WTC11 (cell line): ENCODE measurements at regions not wholly inside any gene's neighbourhood (a gene's known extent, or its start where the extent isn't known, plus 50 kb on each side); places are given as distances from the start of the nearest gene placed in this dataset.

Experiments used
- CREM ChIP-seq: sonication (generic); formaldehyde crosslinking; IDR thresholded peaks from 2 replicates; pipeline ENCODE4 v1.8.1; 2022; ENCODE audit warnings: mild to moderate bottlenecking, missing genetic modification reagents, moderate library complexity
- CTCF ChIP-seq: fragments of 200-600 bp; IDR thresholded peaks from 2 replicates; pipeline ENCODE4 v1.8.0; 2022; ENCODE audit warnings: antibody characterized with exemption
- E2F1 ChIP-seq: sonication (generic); formaldehyde crosslinking; IDR thresholded peaks from 2 replicates; pipeline ENCODE4 v1.8.0; 2022; ENCODE audit warnings: mild to moderate bottlenecking, missing genetic modification reagents
- FOXK1 ChIP-seq: sonication (generic); formaldehyde crosslinking; IDR thresholded peaks from 2 replicates; pipeline ENCODE4 v1.8.0; 2022; ENCODE audit warnings: mild to moderate bottlenecking, moderate library complexity, missing genetic modification reagents
- GABPB1 ChIP-seq: sonication (generic); formaldehyde crosslinking; IDR thresholded peaks from 2 replicates; pipeline ENCODE4 v1.8.1; 2023; ENCODE audit warnings: mild to moderate bottlenecking, missing genetic modification reagents
- NFYB ChIP-seq: sonication (generic); formaldehyde crosslinking; conservative IDR thresholded peaks from 2 replicates; pipeline ENCODE4 v1.8.0; 2022; ENCODE audit warnings: low read depth, missing genetic modification reagents
- PRDM15 ChIP-seq: sonication (generic); formaldehyde crosslinking; IDR thresholded peaks from 2 replicates; pipeline ENCODE4 v1.8.0; 2022; ENCODE audit warnings: missing genetic modification reagents
- SMAD4 ChIP-seq: sonication (generic); formaldehyde crosslinking; IDR thresholded peaks from 2 replicates; pipeline ENCODE4 v1.8.0; 2022; ENCODE audit warnings: mild to moderate bottlenecking, missing genetic modification reagents
- USF1 ChIP-seq: sonication (generic); formaldehyde crosslinking; IDR thresholded peaks from 2 replicates; pipeline ENCODE4 v1.8.0; 2022; ENCODE audit warnings: mild to moderate bottlenecking, missing genetic modification reagents
- ZBTB21 ChIP-seq: sonication (generic); formaldehyde crosslinking; IDR thresholded peaks from 2 replicates; pipeline ENCODE4 v1.8.1; 2023; ENCODE audit warnings: mild to moderate bottlenecking, missing genetic modification reagents, borderline replicate concordance

- TF ChIP-seq ZBTB21 (CRISPR knock-in tag) (no peak), CTCF (no peak), NFYB (CRISPR knock-in tag) (no peak), USF1 (CRISPR knock-in tag) (no peak), SMAD4 (CRISPR knock-in tag) (no peak), CREM (no peak), PRDM15 (CRISPR knock-in tag) (no peak), E2F1 (CRISPR knock-in tag) (no peak), FOXK1 (CRISPR knock-in tag) (no peak), GABPB1 (CRISPR knock-in tag) (no peak)
Observed at GRCh38 chr16:10296956-10297340, 88.9 kb upstream of the ATF7IP2 start.
